ENCODE measurements at regions not wholly inside any gene's neighbourhood (a gene's known extent, or its start where the extent isn't known, plus 50 kb on each side); places are given as distances from the start of the nearest gene placed in this dataset.

GRCh38 chr6:22667855-22668254 is 98.5 kb downstream of the HDGFL1 start:
- no peak for TF ChIP-seq ZFX (IDR thresholded peaks at IDR 0.05)
- no peak overlapping the region for H3K27ac ChIP-seq

GRCh38 chr6:22668307-22668706 is 98.9 kb downstream of the HDGFL1 start:
- H3K27ac ChIP-seq: no peak overlapping the region
- TF ChIP-seq CTCF (conservative IDR thresholded peaks at IDR 0.05): no peak
- no peak for TF ChIP-seq ZFX (IDR thresholded peaks at IDR 0.05)

- H3K27ac ChIP-seq: no peak overlapping the region
- TF ChIP-seq ZFX (IDR thresholded peaks at IDR 0.05) (no peak), CTCF (conservative IDR thresholded peaks at IDR 0.05) (no peak)
These were observed 99.4 kb downstream of the HDGFL1 start for GRCh38 chr6:22668717-22669116.

- TF ChIP-seq ZFX (IDR thresholded peaks at IDR 0.05) (no peak), CTCF (conservative IDR thresholded peaks at IDR 0.05) (no peak)
- no peak overlapping the region for H3K27ac ChIP-seq
These were observed 101.2 kb downstream of the HDGFL1 start for GRCh38 chr6:22670605-22671004.

- TF ChIP-seq CTCF (conservative IDR thresholded peaks at IDR 0.05) (no peak), ZFX (IDR thresholded peaks at IDR 0.05) (no peak)
- H3K27ac ChIP-seq: no peak overlapping the region
These were observed 104.1 kb downstream of the HDGFL1 start for GRCh38 chr6:22673474-22673873.

GRCh38 chr6:22680950-22681349 is 111.6 kb downstream of the HDGFL1 start:
- TF ChIP-seq ZFX (IDR thresholded peaks at IDR 0.05) (no peak), CTCF (conservative IDR thresholded peaks at IDR 0.05) (no peak)
- H3K27ac ChIP-seq: no peak overlapping the region

GRCh38 chr6:22681761-22682160 is 112.4 kb downstream of the HDGFL1 start:
- TF ChIP-seq ZFX (IDR thresholded peaks at IDR 0.05) (no peak), CTCF (conservative IDR thresholded peaks at IDR 0.05) (no peak)
- H3K27ac ChIP-seq: no peak overlapping the region

GRCh38 chr6:22682979-22683378 is 113.6 kb downstream of the HDGFL1 start:
- no peak for TF ChIP-seq ZFX (IDR thresholded peaks at IDR 0.05)
- no peak for TF ChIP-seq CTCF (conservative IDR thresholded peaks at IDR 0.05)
- no peak overlapping the region for H3K27ac ChIP-seq
